GM12878 (cell line): ENCODE measurements at regions not wholly inside any gene's neighbourhood (a gene's known extent, or its start where the extent isn't known, plus 50 kb on each side); places are given as distances from the start of the nearest gene placed in this dataset.

ENCODE experiments used
- ATAC-seq: fragments of 200-7000 bp; cut with Tn5 transposase; 3 replicates; pipeline ENCODE4 v1.9.1; 2020; ENCODE audit warnings: mild to moderate bottlenecking, moderate library complexity
- BruUV-seq: library from RNA; stranded (reverse); fragments of 400-500 nt; replicated peaks from 2 replicates; lab custom pipeline; 2021; lab: Mats Ljungman, UMichigan
- CTCF ChIA-PET: fragments of 300-600 bp; sonication (Branson Sonifier 250); formaldehyde crosslinking; extraction: SDS; loops from one replicate; lab custom pipeline; 2021; ENCODE audit warnings: inconsistent platforms; lab: Yijun Ruan, JAX
- POLR2A ChIA-PET: fragments of 350-600 bp; formaldehyde crosslinking; extraction: SDS; loops from one replicate; lab custom pipeline; 2021; ENCODE audit warnings: inconsistent platforms; lab: Charles Lee
- RAD21 ChIA-PET: fragments of 300-600 bp; sonication (Branson Sonifier 250); formaldehyde crosslinking; loops from one replicate; lab custom pipeline; 2023; ENCODE audit warnings: antibody characterized with exemption; ENCODE audit not compliant: unreplicated experiment; lab: Charles Lee
- SMC1A ChIA-PET: fragments of 300-600 bp; sonication (Branson Sonifier 250); formaldehyde crosslinking; loops from one replicate; lab custom pipeline; 2023; ENCODE audit not compliant: unreplicated experiment, uncharacterized antibody; lab: Charles Lee
- DNase-seq: peaks from one replicate; pipeline ENCODE4 v3.0.0-alpha.2; 2011; ENCODE audit warnings: low read depth, low spot score
- FAIRE-seq: peaks from 3 replicates; lab custom pipeline; 2011; peaks lifted over from hg19 to GRCh38; lab: Jason Lieb, UNC
- H2AFZ ChIP-seq: 2 replicates; pipeline ENCODE4 v1.6.0; 2011; ENCODE audit warnings: low read depth, low read length, control low read depth; ENCODE audit not compliant: control insufficient read depth
- H3K27ac ChIP-seq: 2 replicates; pipeline ENCODE4 v1.5.1; 2011; ENCODE audit warnings: control low read depth; ENCODE audit not compliant: control insufficient read depth, insufficient read depth
- H3K27me3 ChIP-seq, 2 experiments: replicated peaks in 1 of 2; 2 replicates each; pipeline versions ENCODE4 v1.6.0 to v1.6.1; 2011; ENCODE audit warnings: low read length in 1 of 2; ENCODE audit not compliant: control insufficient read depth in 2 of 2, insufficient read depth in 2 of 2
- H3K36me3 ChIP-seq, 2 experiments: 2 replicates each; pipeline ENCODE4 v1.5.1; 2011; ENCODE audit warnings: low read length in 1 of 2; ENCODE audit not compliant: control insufficient read depth in 2 of 2, insufficient read depth in 2 of 2
- H3K4me1 ChIP-seq: 2 replicates; pipeline ENCODE4 v1.6.1; 2011; ENCODE audit warnings: mild to moderate bottlenecking, low read length, moderate library complexity, mixed read lengths; ENCODE audit not compliant: control insufficient read depth, insufficient read depth
- H3K4me2 ChIP-seq: 2 replicates; pipeline ENCODE4 v1.6.0; 2011; ENCODE audit warnings: control low read depth; ENCODE audit not compliant: control insufficient read depth, insufficient read depth
- H3K4me3 ChIP-seq: fragments of 200-600 bp; sonication (generic); 2 replicates; pipeline ENCODE4 v1.5.1; 2016
- H3K79me2 ChIP-seq: 2 replicates; pipeline ENCODE4 v1.6.0; 2011; ENCODE audit warnings: low read length; ENCODE audit not compliant: control insufficient read depth, insufficient read depth
- H3K9ac ChIP-seq: 2 replicates; pipeline ENCODE4 v1.8.0; 2011; ENCODE audit warnings: low read length, control low read depth, mixed read lengths; ENCODE audit not compliant: control insufficient read depth, insufficient read depth
- H3K9me3 ChIP-seq: replicated peaks from 3 replicates; pipeline ENCODE4 v1.5.1; 2011; ENCODE audit warnings: mild to moderate bottlenecking, low read length; ENCODE audit not compliant: control insufficient read depth, insufficient read depth
- H4K20me1 ChIP-seq: 2 replicates; pipeline ENCODE4 v1.6.0; 2011; ENCODE audit not compliant: control insufficient read depth, insufficient read depth
- CREB1 ChIP-seq: IDR thresholded peaks from 2 replicates; pipeline ENCODE4 v1.6.1; 2012; ENCODE audit warnings: low read depth, mild to moderate bottlenecking, inconsistent platforms
- EED ChIP-seq: sonication (generic); IDR thresholded peaks from 2 replicates; pipeline ENCODE4 v1.6.1; 2016; ENCODE audit warnings: antibody characterized with exemption, low read depth
- MTA3 ChIP-seq: IDR thresholded peaks from 2 replicates; pipeline ENCODE4 v1.6.1; 2012; ENCODE audit warnings: low read length, inconsistent platforms, borderline replicate concordance
- NR2C1 ChIP-seq: fragments of 450-650 bp; IDR thresholded peaks from 2 replicates; pipeline ENCODE4 v1.6.1; 2017; ENCODE audit warnings: antibody characterized with exemption, mild to moderate bottlenecking, moderate library complexity
- NR2C2 ChIP-seq: IDR thresholded peaks from 2 replicates; pipeline ENCODE4 v1.6.1; 2011; ENCODE audit warnings: borderline replicate concordance, low read depth; ENCODE audit not compliant: control insufficient read depth, insufficient read length
- POLR2AphosphoS2 ChIP-seq: IDR thresholded peaks from 2 replicates; pipeline ENCODE4 v1.6.1; 2011; ENCODE audit warnings: low read depth, mild to moderate bottlenecking, low read length, improper control_type of control experiment, moderate library complexity
- SREBF1 ChIP-seq: IDR thresholded peaks from 2 replicates; pipeline ENCODE4 v1.6.1; 2012; ENCODE audit warnings: mild to moderate bottlenecking, low read length
- SREBF2 ChIP-seq: IDR thresholded peaks from 2 replicates; pipeline ENCODE4 v1.6.1; 2012; ENCODE audit warnings: mild to moderate bottlenecking, low read length
- YY1 ChIP-seq: IDR thresholded peaks from 2 replicates; pipeline ENCODE4 v1.6.1; 2011; ENCODE audit warnings: low read depth, mild to moderate bottlenecking, low read length
- WGBS: methylation state at CpG from one replicate; pipeline ENCODE4 v1.1.6; 2016; ENCODE audit warnings: low lambda C conversion rate; ENCODE audit not compliant: insufficient replicate concordance, insufficient coverage; ENCODE audit errors: missing lambda C conversion rate; 5-methylcytosine and 5-hydroxymethylcytosine counted together
- in situ Hi-C: fragments of 300-500 bp; cut with MboI; formaldehyde crosslinking; loops from 9 replicates; pipeline ENCODE4 v1.14.3; 2018; ENCODE audit warnings: mixed read lengths
- intact Hi-C: fragments of 100-400 bp; cut with micrococcal nuclease; formaldehyde crosslinking; loops from one replicate; pipeline ENCODE4 v1.14.2; 2022; ENCODE audit not compliant: unreplicated experiment
- TF ChIP-seq, protein P1 (sequence below): fragments of 450-650 bp; IDR thresholded peaks from 2 replicates; pipeline ENCODE4 v1.6.1; 2017; ENCODE audit warnings: mild to moderate bottlenecking, moderate library complexity
- TF ChIP-seq, protein P2 (sequence below): IDR thresholded peaks from 2 replicates; pipeline ENCODE4 v1.6.1; 2011; ENCODE audit warnings: borderline replicate concordance, low read depth, mild to moderate bottlenecking, moderate library complexity, low read length; ENCODE audit not compliant: insufficient read depth, poor library complexity, severe bottlenecking

GRCh38 chr12:124177276-124177950 is 117.5 kb upstream of the RFLNA start (continued):
- TF ChIP-seq, protein P1, sequence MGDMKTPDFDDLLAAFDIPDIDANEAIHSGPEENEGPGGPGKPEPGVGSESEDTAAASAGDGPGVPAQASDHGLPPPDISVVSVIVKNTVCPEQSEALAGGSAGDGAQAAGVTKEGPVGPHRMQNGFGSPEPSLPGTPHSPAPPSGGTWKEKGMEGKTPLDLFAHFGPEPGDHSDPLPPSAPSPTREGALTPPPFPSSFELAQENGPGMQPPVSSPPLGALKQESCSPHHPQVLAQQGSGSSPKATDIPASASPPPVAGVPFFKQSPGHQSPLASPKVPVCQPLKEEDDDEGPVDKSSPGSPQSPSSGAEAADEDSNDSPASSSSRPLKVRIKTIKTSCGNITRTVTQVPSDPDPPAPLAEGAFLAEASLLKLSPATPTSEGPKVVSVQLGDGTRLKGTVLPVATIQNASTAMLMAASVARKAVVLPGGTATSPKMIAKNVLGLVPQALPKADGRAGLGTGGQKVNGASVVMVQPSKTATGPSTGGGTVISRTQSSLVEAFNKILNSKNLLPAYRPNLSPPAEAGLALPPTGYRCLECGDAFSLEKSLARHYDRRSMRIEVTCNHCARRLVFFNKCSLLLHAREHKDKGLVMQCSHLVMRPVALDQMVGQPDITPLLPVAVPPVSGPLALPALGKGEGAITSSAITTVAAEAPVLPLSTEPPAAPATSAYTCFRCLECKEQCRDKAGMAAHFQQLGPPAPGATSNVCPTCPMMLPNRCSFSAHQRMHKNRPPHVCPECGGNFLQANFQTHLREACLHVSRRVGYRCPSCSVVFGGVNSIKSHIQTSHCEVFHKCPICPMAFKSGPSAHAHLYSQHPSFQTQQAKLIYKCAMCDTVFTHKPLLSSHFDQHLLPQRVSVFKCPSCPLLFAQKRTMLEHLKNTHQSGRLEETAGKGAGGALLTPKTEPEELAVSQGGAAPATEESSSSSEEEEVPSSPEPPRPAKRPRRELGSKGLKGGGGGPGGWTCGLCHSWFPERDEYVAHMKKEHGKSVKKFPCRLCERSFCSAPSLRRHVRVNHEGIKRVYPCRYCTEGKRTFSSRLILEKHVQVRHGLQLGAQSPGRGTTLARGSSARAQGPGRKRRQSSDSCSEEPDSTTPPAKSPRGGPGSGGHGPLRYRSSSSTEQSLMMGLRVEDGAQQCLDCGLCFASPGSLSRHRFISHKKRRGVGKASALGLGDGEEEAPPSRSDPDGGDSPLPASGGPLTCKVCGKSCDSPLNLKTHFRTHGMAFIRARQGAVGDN, result no peak
- TF ChIP-seq YY1 (no peak), NR2C1 (no peak), EED (no peak), NR2C2 (no peak), SREBF2 (no peak), CREB1 (no peak), POLR2AphosphoS2 (no peak), SREBF1 (no peak), MTA3 (no peak)
- TF ChIP-seq, all 136 proteins: peak for 0

DNA sequence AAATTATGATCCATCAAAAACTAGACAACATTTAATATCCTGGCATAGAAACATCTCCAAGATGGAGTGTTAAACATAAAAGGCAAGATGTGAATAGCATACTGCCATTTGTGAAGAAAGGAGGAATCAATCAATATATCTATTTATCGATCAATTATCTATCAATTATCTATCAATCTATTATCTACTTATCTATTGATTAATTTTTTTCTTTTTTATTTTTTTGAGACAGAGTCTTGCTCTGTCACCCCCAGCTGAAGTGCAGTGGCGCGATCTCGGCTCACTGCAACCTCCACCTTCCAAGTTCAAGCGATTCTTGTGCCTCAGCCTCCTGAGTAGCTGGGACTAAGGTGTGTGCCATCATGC is 117.0 kb upstream of the RFLNA start:
- Histone ChIP-seq H3K36me3 (no peaks in the 10 kb centered on the region), H3K9ac (no peak overlapping the region), H3K79me2 (no peaks in the 10 kb centered on the region), H3K27me3 (no peaks in the 10 kb centered on the region), H3K27ac (no peak overlapping the region), H3K9me3 (no peaks in the 10 kb centered on the region)
- ChIA-PET POLR2A (no interaction called here), SMC1A (no interaction called here)
- DNase-seq (no peak), FAIRE-seq (no peak)
- in situ Hi-C loops, result no loop called here
- no peak for TF ChIP-seq EED
- TF ChIP-seq, protein P2, sequence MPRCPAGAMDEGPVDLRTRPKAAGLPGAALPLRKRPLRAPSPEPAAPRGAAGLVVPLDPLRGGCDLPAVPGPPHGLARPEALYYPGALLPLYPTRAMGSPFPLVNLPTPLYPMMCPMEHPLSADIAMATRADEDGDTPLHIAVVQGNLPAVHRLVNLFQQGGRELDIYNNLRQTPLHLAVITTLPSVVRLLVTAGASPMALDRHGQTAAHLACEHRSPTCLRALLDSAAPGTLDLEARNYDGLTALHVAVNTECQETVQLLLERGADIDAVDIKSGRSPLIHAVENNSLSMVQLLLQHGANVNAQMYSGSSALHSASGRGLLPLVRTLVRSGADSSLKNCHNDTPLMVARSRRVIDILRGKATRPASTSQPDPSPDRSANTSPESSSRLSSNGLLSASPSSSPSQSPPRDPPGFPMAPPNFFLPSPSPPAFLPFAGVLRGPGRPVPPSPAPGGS, result no peak
- TF ChIP-seq YY1, result no peak
- TF ChIP-seq, all 136 proteins: peak for 0
- 78% methylated on average over 5 of the region's 5 CpGs for WGBS
- Histone ChIP-seq H3K4me2 (no peak overlapping the region), H3K4me1 (no peaks in the 10 kb centered on the region), H4K20me1 (no peaks in the 10 kb centered on the region), H3K4me3 (no peak overlapping the region), H2AFZ (no peak overlapping the region)
- intact Hi-C loops, result no loop called here
- RAD21 ChIA-PET, result no interaction called here
- CTCF ChIA-PET, result no interaction called here
- no peak for ATAC-seq
- BruUV-seq, result no TSS peak
